ENCODE measurements at regions not wholly inside any gene's neighbourhood (a gene's known extent, or its start where the extent isn't known, plus 50 kb on each side); places are given as distances from the start of the nearest gene placed in this dataset.
"Not testable (repeated sequence)": the region's sequence is repeated elsewhere in the genome, so short reads cannot be mapped to it uniquely, and the experiment has no call there.

DNA sequence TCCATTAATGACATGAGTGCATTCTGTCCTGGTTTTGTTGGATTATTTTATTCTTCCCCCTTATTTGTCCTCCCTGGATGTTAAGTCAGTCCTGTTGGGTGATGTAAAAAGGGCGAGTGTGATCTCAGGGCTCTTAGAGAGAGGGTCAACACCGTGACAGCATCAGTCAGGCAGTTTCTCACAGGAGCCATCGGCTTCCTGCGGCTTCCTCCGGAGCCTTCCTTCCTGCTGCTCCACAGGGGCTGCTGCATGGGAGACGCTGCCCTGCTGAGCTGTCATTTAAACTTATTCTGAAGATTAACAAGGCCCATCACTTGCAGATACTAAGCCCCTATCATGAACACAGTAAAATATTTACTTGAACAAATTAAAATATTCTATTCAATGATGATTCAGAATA is 211.3 kb downstream of the SPATA31A1 start:
- DNase-seq (ENCODE audit: low spot score): not testable (repeated sequence)

DNA sequence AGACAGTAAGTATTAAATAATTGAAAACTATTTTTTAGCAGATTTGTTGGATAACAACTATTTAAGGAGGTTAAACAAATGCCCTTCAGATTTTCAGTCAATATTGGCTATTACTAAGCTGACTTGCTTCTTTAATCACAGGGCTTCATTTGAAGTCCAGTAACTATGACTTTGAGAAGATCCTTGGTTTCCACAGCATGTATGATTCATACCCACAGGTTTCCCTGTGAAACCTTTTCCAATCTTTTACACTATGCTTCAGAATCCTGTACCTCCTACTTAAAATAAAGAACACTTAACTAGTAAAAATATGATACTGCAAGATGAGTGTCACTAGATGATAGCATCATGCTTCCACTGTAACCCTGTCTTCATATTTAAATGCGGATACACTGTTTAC is 211.9 kb downstream of the SPATA31A1 start:
- not testable (repeated sequence) for DNase-seq (ENCODE audit: low spot score)

DNA sequence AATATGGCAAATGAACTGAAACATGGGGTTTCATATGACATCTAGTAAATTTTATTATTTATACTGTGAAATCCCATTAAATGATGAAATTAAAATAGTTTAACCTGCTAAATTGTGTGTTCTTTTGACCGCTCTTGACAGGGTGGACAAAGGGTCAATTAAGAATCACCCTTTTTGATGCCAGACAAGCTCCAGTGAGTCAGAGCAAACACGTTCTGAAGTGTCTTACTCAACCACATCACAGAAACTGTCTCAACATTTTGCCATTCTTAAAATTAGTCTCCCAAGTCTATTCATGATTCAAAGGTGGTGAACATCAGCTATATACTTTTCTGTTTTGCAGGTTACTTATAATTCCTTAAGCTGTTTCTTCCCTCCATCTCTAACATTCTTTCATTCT is 213.4 kb downstream of the SPATA31A1 start:
- not testable (repeated sequence) for DNase-seq (ENCODE audit: low spot score)

DNA sequence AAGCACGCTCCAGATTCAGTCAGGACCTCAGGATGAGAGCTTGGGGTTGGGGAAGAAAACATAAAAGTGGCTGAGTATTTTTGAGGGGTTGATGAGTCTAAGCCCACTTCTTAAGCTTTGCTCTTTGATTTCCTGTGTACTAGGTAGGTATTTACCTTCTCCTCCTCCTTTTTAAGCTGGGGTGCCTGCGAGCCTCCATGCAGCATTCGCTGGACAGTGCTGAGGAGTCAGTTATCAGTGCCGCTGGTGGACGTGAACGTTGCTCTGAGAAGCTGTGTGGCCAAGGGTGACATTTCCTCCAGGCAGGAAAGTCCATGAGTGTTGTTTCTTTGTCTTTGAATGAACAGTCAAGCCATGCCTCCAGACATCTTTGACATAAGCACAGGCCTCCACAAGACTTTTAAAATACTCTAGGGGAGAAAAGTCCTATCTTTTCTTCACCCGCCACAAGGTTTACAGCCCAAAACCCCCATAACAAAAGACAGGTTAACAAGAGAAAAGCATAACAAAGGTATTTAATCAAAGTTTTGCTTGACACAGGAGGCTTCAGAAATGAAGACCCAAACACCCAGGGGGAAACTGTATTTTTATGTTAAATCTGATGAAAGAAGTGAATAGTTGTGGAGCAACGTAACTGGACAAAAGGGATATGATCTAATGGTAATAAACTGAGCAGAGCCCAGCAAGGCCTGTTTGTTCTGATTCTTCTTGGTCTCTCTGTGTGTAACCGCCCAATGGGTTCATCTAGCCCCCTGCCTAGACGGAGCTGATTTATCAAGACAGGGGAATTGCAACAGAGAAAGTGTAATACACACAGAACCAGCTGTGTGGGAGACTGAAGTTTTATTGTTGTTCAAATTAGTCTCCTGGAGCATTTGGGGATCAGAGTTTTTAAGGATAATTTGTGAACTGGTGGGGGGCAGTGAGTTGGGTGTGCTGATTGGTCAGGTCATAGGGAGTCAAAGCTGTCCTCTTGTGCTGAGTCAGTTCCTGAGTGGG is 217.9 kb downstream of the SPATA31A1 start:
- DNase-seq (ENCODE audit: low spot score): not testable (repeated sequence)

GRCh38 chr9:39579000-39579399 is 223.5 kb downstream of the SPATA31A1 start:
- DNase-seq (ENCODE audit: low spot score): not testable (repeated sequence)

DNA sequence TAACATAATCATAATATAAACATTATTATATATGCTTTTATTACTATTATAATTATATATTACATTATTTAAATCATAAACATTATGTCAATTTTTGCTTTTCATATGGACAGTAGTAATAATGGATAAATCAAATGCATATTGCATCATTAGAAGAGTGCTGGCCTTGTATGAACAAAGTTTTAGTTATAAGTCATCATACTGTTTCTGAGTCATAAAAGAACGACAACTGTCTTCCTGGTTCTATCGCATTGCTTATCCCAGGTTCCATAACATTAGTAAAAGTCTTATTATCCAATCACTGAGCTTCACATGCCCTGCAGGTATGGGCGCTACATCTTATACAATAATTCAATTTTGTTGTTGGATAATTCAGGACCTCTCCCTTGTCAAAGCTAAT is 225.8 kb downstream of the SPATA31A1 start:
- DNase-seq (ENCODE audit: low spot score): not testable (repeated sequence)

DNA sequence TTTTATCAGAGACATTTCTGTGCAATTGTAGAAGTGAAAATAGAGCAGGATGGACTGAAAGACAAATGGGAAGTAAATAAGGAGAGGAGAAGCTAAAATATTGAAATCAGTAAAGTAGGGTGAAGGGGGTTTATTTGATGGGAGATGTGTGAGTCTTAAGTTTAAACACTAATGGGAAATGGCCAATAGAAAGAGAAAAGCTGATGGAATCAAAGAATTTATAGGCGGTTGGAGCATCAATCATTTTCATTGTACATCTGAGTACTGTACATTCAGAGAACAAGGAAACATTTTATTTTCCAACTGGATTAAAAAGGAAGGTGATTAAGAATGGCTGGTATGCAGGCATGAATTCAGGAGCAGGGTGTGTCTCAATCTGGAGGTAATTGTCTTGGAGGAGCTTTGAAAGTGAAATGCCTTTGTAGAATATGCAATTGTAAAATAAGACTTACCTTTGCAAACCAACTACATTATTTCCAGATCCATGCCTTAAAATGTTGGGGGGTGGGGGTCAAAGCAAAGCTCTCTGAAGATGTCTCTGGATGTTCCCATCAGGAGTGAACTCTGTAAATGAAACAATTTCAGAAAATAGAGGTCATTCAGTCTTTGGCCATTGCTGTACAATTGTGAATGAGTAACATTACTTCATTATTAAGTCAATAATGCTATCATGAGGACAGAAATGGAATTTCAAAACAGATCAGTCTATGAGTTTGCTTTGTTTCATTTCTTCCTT is 227.4 kb downstream of the SPATA31A1 start:
- DNase-seq (ENCODE audit: low spot score): peak; percentile 35

DNA sequence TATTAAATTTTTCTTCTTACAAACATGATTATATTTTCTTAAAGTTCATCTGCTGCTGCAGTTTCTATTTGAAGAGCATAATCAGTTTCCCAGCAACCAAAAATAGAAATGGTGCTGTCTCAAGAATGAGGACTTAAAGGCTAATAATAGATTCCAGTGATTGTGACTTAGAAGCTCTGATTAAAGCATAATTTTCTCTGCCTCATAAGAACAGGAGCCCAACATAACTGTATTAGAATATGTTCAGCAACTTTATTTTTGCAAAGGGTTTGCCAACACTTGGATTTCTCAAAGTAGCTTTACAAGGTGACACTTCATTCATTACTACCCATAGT is 227.9 kb downstream of the SPATA31A1 start:
- not testable (repeated sequence) for DNase-seq (ENCODE audit: low spot score)

DNA sequence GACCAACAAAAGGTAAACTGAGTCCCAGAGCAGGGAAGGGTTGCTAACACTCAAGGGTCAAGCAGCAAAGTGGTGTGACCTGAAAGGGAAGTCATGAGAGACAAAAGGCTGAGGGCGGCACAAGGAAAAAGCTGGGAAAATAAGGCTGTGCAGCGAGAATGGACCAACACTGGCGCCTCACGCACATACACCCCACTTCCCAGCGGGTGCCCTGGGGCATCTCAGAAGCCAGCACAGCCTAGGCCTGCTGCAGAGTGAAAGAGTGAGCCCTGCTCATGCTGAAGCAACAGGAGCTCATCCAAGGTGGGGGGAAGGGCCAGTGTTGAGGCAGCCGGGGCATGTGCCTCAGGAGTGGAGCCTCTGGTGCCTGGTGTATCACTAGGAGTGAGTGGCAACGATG is 229.8 kb downstream of the SPATA31A1 start:
- not testable (repeated sequence) for DNase-seq (ENCODE audit: low spot score)

GRCh38 chr9:39587844-39588499 is 232.5 kb downstream of the SPATA31A1 start:
- no peak for DNase-seq (ENCODE audit: low spot score)

DNA sequence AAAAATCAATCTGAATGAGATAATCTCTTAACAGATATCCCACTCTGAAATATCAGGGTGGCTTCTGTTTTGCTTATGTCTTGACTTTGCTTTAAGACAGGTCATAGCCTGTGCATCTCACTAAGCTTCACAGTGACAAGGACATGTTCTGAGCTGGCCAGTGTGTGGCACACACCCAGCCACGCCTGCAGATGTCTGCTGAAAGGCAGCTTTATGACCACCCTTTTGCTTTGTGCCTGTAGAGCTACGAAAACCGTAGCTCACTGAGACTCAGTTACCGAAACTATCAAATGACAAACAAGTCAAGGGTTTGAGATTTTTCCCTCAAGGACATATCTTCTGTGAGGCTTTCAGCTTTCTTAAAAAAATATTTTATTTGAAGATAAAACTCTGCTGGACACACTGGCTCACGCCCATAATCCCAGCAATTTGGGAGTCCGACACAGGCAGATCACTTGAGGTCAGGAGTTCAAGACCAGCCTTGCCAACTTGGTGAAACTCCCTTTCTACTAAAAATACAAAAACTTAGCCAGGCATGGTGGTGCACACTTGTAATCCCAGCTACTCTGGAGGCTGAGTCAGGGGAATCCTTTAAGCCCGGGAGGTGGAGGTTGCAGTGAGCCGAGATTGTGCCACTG is 233.2 kb downstream of the SPATA31A1 start:
- DNase-seq (ENCODE audit: low spot score): no peak

- not testable (repeated sequence) for DNase-seq (ENCODE audit: low spot score)
Observed at GRCh38 chr9:39604089-39604488, 248.6 kb downstream of the SPATA31A1 start.

- DNase-seq (ENCODE audit: low spot score): not testable (repeated sequence)
Observed at GRCh38 chr9:39611449-39612231, 256.2 kb downstream of the SPATA31A1 start.

GRCh38 chr9:39616480-39616879 is 261.0 kb downstream of the SPATA31A1 start:
- DNase-seq (ENCODE audit: low spot score): not testable (repeated sequence)

DNA sequence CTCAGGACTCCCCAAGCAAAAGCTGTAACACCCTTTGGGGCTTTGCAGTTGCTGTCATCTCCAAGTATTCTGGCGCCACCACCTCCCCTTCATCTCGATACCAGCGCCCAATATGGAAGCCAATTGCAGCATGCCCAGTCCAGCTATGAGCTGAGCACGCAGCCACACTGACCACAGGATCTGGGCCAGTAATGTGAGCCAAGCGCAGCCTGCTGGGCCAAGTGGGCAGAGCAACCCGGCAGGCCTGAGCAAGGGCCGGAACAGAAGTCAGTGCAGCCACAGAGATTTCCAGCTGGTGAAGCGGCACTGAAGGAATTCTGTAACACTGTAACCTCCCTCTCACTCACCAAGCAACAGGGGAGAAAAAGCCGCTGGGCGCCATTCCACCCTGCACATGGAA is 268.6 kb downstream of the SPATA31A1 start:
- not testable (repeated sequence) for DNase-seq (ENCODE audit: low spot score)

- DNase-seq (ENCODE audit: low spot score): not testable (repeated sequence)
Observed at GRCh38 chr9:39632071-39632470, 276.6 kb downstream of the SPATA31A1 start.

DNA sequence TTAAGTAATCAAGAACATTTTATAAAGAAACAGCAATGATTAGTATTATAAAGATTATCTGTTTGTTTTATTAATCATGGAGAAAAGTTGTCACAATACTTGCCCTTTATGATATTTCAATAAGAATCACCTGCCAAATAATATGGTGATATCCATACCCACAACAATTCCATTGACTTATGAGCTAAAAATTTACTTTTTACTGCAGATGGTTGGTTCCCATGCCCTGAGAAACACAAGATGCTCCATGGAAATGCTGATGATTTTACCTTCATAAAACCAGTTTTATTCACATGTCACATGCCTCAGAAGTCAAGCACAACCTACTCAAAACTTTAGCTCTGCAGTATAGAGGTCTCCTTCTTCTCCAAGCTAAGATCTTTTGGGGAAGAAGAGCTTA is 293.6 kb downstream of the SPATA31A1 start:
- DNase-seq (ENCODE audit: low spot score): not testable (repeated sequence)

GRCh38 chr9:39656960-39657603 is 301.6 kb downstream of the SPATA31A1 start:
- DNase-seq (ENCODE audit: low spot score): not testable (repeated sequence)

- DNase-seq (ENCODE audit: low spot score): not testable (repeated sequence)
Observed at GRCh38 chr9:39663020-39663419, 307.6 kb downstream of the SPATA31A1 start.

DNA sequence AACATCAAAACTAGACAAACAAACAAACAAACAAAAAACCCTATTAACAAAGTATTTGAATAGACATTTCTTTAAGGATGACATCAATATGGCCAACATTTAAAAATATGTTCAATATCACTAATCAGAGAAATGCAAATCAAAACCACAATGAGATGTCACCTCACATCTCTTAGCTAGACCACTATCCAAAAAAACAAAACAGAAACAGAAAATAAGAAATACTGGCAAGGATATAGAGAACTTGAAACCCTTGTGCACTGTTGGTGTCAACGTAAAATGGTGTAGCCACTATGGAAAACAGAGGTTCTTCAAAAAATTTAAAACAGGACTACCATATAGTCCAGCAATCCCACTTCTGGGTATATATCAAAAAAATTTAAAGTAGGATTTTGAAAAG is 308.2 kb downstream of the SPATA31A1 start:
- not testable (repeated sequence) for DNase-seq (ENCODE audit: low spot score)
